ENCODE measurements at regions not wholly inside any gene's neighbourhood (a gene's known extent, or its start where the extent isn't known, plus 50 kb on each side); places are given as distances from the start of the nearest gene placed in this dataset.

GRCh38 chr1:229098361-229098760, 172.6 kb upstream of the RAB4A start:
- no peaks in the 10 kb centered on the region for H4K20me1 ChIP-seq (ENCODE audit: insufficient read depth)
- no peaks in the 10 kb centered on the region for H3K36me3 ChIP-seq (ENCODE audit: insufficient read depth)
- no peaks in the 10 kb centered on the region for H3K79me2 ChIP-seq (ENCODE audit: insufficient read depth, low read depth)
- no peak overlapping the region for H3K4me2 ChIP-seq
- no peak overlapping the region for H3K9ac ChIP-seq
- no peak overlapping the region for H3K4me3 ChIP-seq (IDR thresholded peaks at IDR 0.05; ENCODE audit: insufficient read depth, low read depth, low read length)
- no peak overlapping the region for H3K27ac ChIP-seq
- TF ChIP-seq CTCF (conservative IDR thresholded peaks at IDR 0.05; ENCODE audit: low read depth, low read length) = no peak
- H3K27me3 ChIP-seq (ENCODE audit: insufficient read depth, low read depth) = no peaks in the 10 kb centered on the region
- no peak overlapping the region for H2AFZ ChIP-seq (ENCODE audit: low read depth)
- H3K4me1 ChIP-seq (ENCODE audit: low read depth, poor library complexity, severe bottlenecking) = no peaks in the 10 kb centered on the region

- H3K9ac ChIP-seq = no peak overlapping the region
- H3K4me2 ChIP-seq = no peak overlapping the region
- no peak overlapping the region for H3K4me3 ChIP-seq (IDR thresholded peaks at IDR 0.05; ENCODE audit: insufficient read depth, low read depth, low read length)
- H3K27ac ChIP-seq = no peak overlapping the region
- no peaks in the 10 kb centered on the region for H3K4me1 ChIP-seq (ENCODE audit: low read depth, poor library complexity, severe bottlenecking)
- H2AFZ ChIP-seq (ENCODE audit: low read depth) = no peak overlapping the region
- no peaks in the 10 kb centered on the region for H3K79me2 ChIP-seq (ENCODE audit: insufficient read depth, low read depth)
- H3K36me3 ChIP-seq (ENCODE audit: insufficient read depth) = no peaks in the 10 kb centered on the region
- no peak for TF ChIP-seq CTCF (conservative IDR thresholded peaks at IDR 0.05; ENCODE audit: low read depth, low read length)
- no peaks in the 10 kb centered on the region for H4K20me1 ChIP-seq (ENCODE audit: insufficient read depth)
- no peaks in the 10 kb centered on the region for H3K27me3 ChIP-seq (ENCODE audit: insufficient read depth, low read depth)
These were observed 171.9 kb upstream of the RAB4A start for GRCh38 chr1:229098903-229099578.

- no peak for TF ChIP-seq CTCF (conservative IDR thresholded peaks at IDR 0.05; ENCODE audit: low read depth, low read length)
- no peaks in the 10 kb centered on the region for H3K36me3 ChIP-seq (ENCODE audit: insufficient read depth)
- H3K27ac ChIP-seq = no peak overlapping the region
- no peaks in the 10 kb centered on the region for H3K79me2 ChIP-seq (ENCODE audit: insufficient read depth, low read depth)
- no peak overlapping the region for H2AFZ ChIP-seq (ENCODE audit: low read depth)
- no peak overlapping the region for H3K4me3 ChIP-seq (IDR thresholded peaks at IDR 0.05; ENCODE audit: insufficient read depth, low read depth, low read length)
- no peak overlapping the region for H3K9ac ChIP-seq
- H4K20me1 ChIP-seq (ENCODE audit: insufficient read depth) = no peaks in the 10 kb centered on the region
- H3K4me2 ChIP-seq = no peak overlapping the region
- H3K27me3 ChIP-seq (ENCODE audit: insufficient read depth, low read depth) = no peaks in the 10 kb centered on the region
- no peaks in the 10 kb centered on the region for H3K4me1 ChIP-seq (ENCODE audit: low read depth, poor library complexity, severe bottlenecking)
These were observed 169.7 kb upstream of the RAB4A start for GRCh38 chr1:229101011-229101871.

- H3K9ac ChIP-seq = no peak overlapping the region
- H3K4me2 ChIP-seq = no peak overlapping the region
- H3K4me3 ChIP-seq (IDR thresholded peaks at IDR 0.05; ENCODE audit: insufficient read depth, low read depth, low read length) = no peak overlapping the region
- no peaks in the 10 kb centered on the region for H3K27me3 ChIP-seq (ENCODE audit: insufficient read depth, low read depth)
- H3K79me2 ChIP-seq (ENCODE audit: insufficient read depth, low read depth) = no peaks in the 10 kb centered on the region
- H3K36me3 ChIP-seq (ENCODE audit: insufficient read depth) = no peaks in the 10 kb centered on the region
- no peak overlapping the region for H3K27ac ChIP-seq
- no peaks in the 10 kb centered on the region for H3K4me1 ChIP-seq (ENCODE audit: low read depth, poor library complexity, severe bottlenecking)
- no peak for TF ChIP-seq CTCF (conservative IDR thresholded peaks at IDR 0.05; ENCODE audit: low read depth, low read length)
- no peaks in the 10 kb centered on the region for H4K20me1 ChIP-seq (ENCODE audit: insufficient read depth)
- no peak overlapping the region for H2AFZ ChIP-seq (ENCODE audit: low read depth)
These were observed 168.0 kb upstream of the RAB4A start for GRCh38 chr1:229102741-229103391.
